ENCODE measurements at regions not wholly inside any gene's neighbourhood (a gene's known extent, or its start where the extent isn't known, plus 50 kb on each side); places are given as distances from the start of the nearest gene placed in this dataset.
A peak's percentile ranks its signal among the peaks of the same experiment; 100 is the strongest.

- no peak overlapping the region for H3K4me3 ChIP-seq
- Mint-ChIP-seq H3K27ac (no peak overlapping the region), H3K36me3 (no peaks in the 10 kb centered on the region), H3K4me1 (peaks cover 46% of the 10 kb centered on the region), H3K4me3 (no peak overlapping the region), H3K27me3 (ENCODE audit: insufficient read depth, low read depth) (no peaks in the 10 kb centered on the region), H3K9me3 (no peaks in the 10 kb centered on the region)
- DNase-seq (ENCODE audit: low spot score): no peak
- peaks cover 24% of the 10 kb centered on the region for H3F3A ChIP-seq (ENCODE audit: low read depth)
- no peak for TF ChIP-seq CTCF (IDR thresholded peaks at IDR 0.05)
- TF ChIP-seq EZH2 (IDR thresholded peaks at IDR 0.05): no peak
- no peak for TF ChIP-seq EZH2phosphoT487 (IDR thresholded peaks at IDR 0.05)
- peaks cover 47% of the 10 kb centered on the region for H3K4me1 ChIP-seq
- H3K79me2 ChIP-seq (ENCODE audit: low read depth): no peaks in the 10 kb centered on the region
- no peaks in the 10 kb centered on the region for H3K27me3 ChIP-seq
- H3K9ac ChIP-seq: no peak overlapping the region
- no peak overlapping the region for H3K27ac ChIP-seq
- H2AFZ ChIP-seq (replicated peaks): peak overlapping the region; percentile 69
- H4K20me1 ChIP-seq (ENCODE audit: low read depth): no peaks in the 10 kb centered on the region
- no peaks in the 10 kb centered on the region for H3K36me3 ChIP-seq
- no peak overlapping the region for H3K4me2 ChIP-seq
- H3K9me3 ChIP-seq (ENCODE audit: low read depth): no peaks in the 10 kb centered on the region
Measured at GRCh38 chr12:92502417-92503028, 200.3 kb upstream of the PLEKHG7 start.

GRCh38 chr12:92496790-92497189 is 206.0 kb upstream of the PLEKHG7 start:
- peaks cover 4% of the 10 kb centered on the region for H3K36me3 Mint-ChIP-seq
- no peaks in the 10 kb centered on the region for H3K27me3 ChIP-seq
- no peaks in the 10 kb centered on the region for H3F3A ChIP-seq (ENCODE audit: low read depth)
- H3K27ac Mint-ChIP-seq: no peak overlapping the region
- H3K4me1 Mint-ChIP-seq: no peaks in the 10 kb centered on the region
- H3K9me3 Mint-ChIP-seq: peaks cover 2% of the 10 kb centered on the region
- H3K4me3 ChIP-seq: no peak overlapping the region
- no peaks in the 10 kb centered on the region for H3K79me2 ChIP-seq (ENCODE audit: low read depth)
- H3K9me3 ChIP-seq (ENCODE audit: low read depth): no peaks in the 10 kb centered on the region
- H3K4me2 ChIP-seq: no peak overlapping the region
- no peaks in the 10 kb centered on the region for H3K36me3 ChIP-seq
- no peak overlapping the region for H3K4me3 Mint-ChIP-seq
- peaks cover 2% of the 10 kb centered on the region for H3K27me3 Mint-ChIP-seq (ENCODE audit: insufficient read depth, low read depth)
- no peak overlapping the region for H3K9ac ChIP-seq
- TF ChIP-seq EZH2 (IDR thresholded peaks at IDR 0.05): no peak
- no peak for TF ChIP-seq CTCF (IDR thresholded peaks at IDR 0.05)
- TF ChIP-seq EZH2phosphoT487 (IDR thresholded peaks at IDR 0.05): no peak
- H3K4me1 ChIP-seq: no peaks in the 10 kb centered on the region
- no peak overlapping the region for H2AFZ ChIP-seq (replicated peaks)
- no peak overlapping the region for H3K27ac ChIP-seq
- H4K20me1 ChIP-seq (ENCODE audit: low read depth): no peaks in the 10 kb centered on the region
- no peak for DNase-seq (ENCODE audit: low spot score)

- Histone ChIP-seq H4K20me1 (ENCODE audit: low read depth) (no peaks in the 10 kb centered on the region), H3K27ac (no peak overlapping the region), H3K79me2 (ENCODE audit: low read depth) (no peaks in the 10 kb centered on the region), H3K9me3 (ENCODE audit: low read depth) (no peaks in the 10 kb centered on the region), H3F3A (ENCODE audit: low read depth) (no peaks in the 10 kb centered on the region), H3K4me2 (no peak overlapping the region), H3K27me3 (no peaks in the 10 kb centered on the region), H3K4me1 (no peaks in the 10 kb centered on the region), H3K36me3 (no peaks in the 10 kb centered on the region), H3K9ac (no peak overlapping the region), H2AFZ (replicated peaks) (no peak overlapping the region), H3K4me3 (no peak overlapping the region)
- Mint-ChIP-seq H3K27ac (no peak overlapping the region), H3K9me3 (peaks cover 2% of the 10 kb centered on the region), H3K4me3 (no peak overlapping the region), H3K4me1 (no peaks in the 10 kb centered on the region), H3K36me3 (peaks cover 4% of the 10 kb centered on the region), H3K27me3 (ENCODE audit: insufficient read depth, low read depth) (peaks cover 2% of the 10 kb centered on the region)
- DNase-seq (ENCODE audit: low spot score): no peak
- no peak for TF ChIP-seq EZH2 (IDR thresholded peaks at IDR 0.05)
- no peak for TF ChIP-seq CTCF (IDR thresholded peaks at IDR 0.05)
- no peak for TF ChIP-seq EZH2phosphoT487 (IDR thresholded peaks at IDR 0.05)
Measured at GRCh38 chr12:92495108-92495507, 207.7 kb upstream of the PLEKHG7 start.

Measured in neural progenitor cell (in vitro differentiated cells).